Mesendoderm (in vitro differentiated cells): ENCODE measurements at regions not wholly inside any gene's neighbourhood (a gene's known extent, or its start where the extent isn't known, plus 50 kb on each side); places are given as distances from the start of the nearest gene placed in this dataset.
"Not testable (repeated sequence)": the region's sequence is repeated elsewhere in the genome, so short reads cannot be mapped to it uniquely, and the experiment has no call there.

Experiments used
- DNase-seq: peaks from one replicate; pipeline ENCODE4 v3.0.0; 2013
- H2AK5ac ChIP-seq: 2 replicates; pipeline ENCODE4 v1.6.1; 2013; ENCODE audit warnings: low read length, inconsistent platforms
- H2BK120ac ChIP-seq: 2 replicates; pipeline ENCODE4 v1.6.1; 2013; ENCODE audit warnings: low read depth, mild to moderate bottlenecking, low read length, moderate library complexity, mixed read lengths
- H2BK15ac ChIP-seq: replicated peaks from 2 replicates; pipeline ENCODE4 v1.6.1; 2013; ENCODE audit warnings: low read depth, mild to moderate bottlenecking, moderate library complexity
- H2BK5ac ChIP-seq: 2 replicates; pipeline ENCODE4 v1.6.1; 2013; ENCODE audit warnings: low read length, inconsistent platforms
- H3K18ac ChIP-seq: 2 replicates; pipeline ENCODE4 v1.6.1; 2013; ENCODE audit warnings: mild to moderate bottlenecking, low read length, mixed read lengths
- H3K23ac ChIP-seq: one replicate; pipeline ENCODE4 v1.6.1; 2013; ENCODE audit warnings: low read length
- H3K27ac ChIP-seq: 2 replicates; pipeline ENCODE4 v1.5.1; 2013; ENCODE audit warnings: low read depth, mild to moderate bottlenecking, inconsistent platforms, low read length, moderate library complexity
- H3K27me3 ChIP-seq: 2 replicates; pipeline ENCODE4 v1.6.1; 2013; ENCODE audit warnings: low read length, control low read depth, mild to moderate bottlenecking, inconsistent platforms; ENCODE audit not compliant: insufficient read depth, poor library complexity
- H3K36me3 ChIP-seq: 2 replicates; pipeline ENCODE4 v1.6.1; 2013; ENCODE audit warnings: low read length, inconsistent platforms; ENCODE audit not compliant: control insufficient read depth, insufficient read depth
- H3K4ac ChIP-seq: one replicate; pipeline ENCODE4 v1.6.1; 2013; ENCODE audit warnings: low read depth, mild to moderate bottlenecking, low read length, moderate library complexity
- H3K4me1 ChIP-seq: 2 replicates; pipeline ENCODE4 v1.6.1; 2013; ENCODE audit warnings: low read depth, low read length, inconsistent platforms; ENCODE audit not compliant: control insufficient read depth
- H3K4me2 ChIP-seq: 2 replicates; pipeline ENCODE4 v1.6.1; 2013; ENCODE audit warnings: low read length
- H3K4me3 ChIP-seq: 2 replicates; pipeline ENCODE4 v1.5.1; 2013; ENCODE audit warnings: mild to moderate bottlenecking, low read length
- H3K56ac ChIP-seq: one replicate; pipeline ENCODE4 v1.6.1; 2013; ENCODE audit warnings: low read length
- H3K79me1 ChIP-seq: 2 replicates; pipeline ENCODE4 v1.6.1; 2013; ENCODE audit warnings: low read length, inconsistent platforms
- H3K79me2 ChIP-seq: 2 replicates; pipeline ENCODE4 v1.6.1; 2013; ENCODE audit warnings: mild to moderate bottlenecking, low read length; ENCODE audit not compliant: control insufficient read depth, insufficient read depth
- H3K9ac ChIP-seq: 2 replicates; pipeline ENCODE4 v1.6.1; 2013; ENCODE audit warnings: low read length, inconsistent platforms
- H4K5ac ChIP-seq: one replicate; pipeline ENCODE4 v1.6.1; 2013; ENCODE audit warnings: low read length
- H4K8ac ChIP-seq: one replicate; pipeline ENCODE4 v1.6.1; 2013; ENCODE audit warnings: low read depth, mild to moderate bottlenecking, control low read depth, low read length, moderate library complexity
- WGBS: extraction: QIAGEN DNeasy Blood & Tissue Kit; methylation state at CpG from one replicate; pipeline ENCODE4 v1.1.7; 2013; ENCODE audit warnings: low lambda C conversion rate, missing lambda C conversion rate; ENCODE audit not compliant: insufficient coverage; ENCODE audit errors: extremely low coverage; 5-methylcytosine and 5-hydroxymethylcytosine counted together

DNA sequence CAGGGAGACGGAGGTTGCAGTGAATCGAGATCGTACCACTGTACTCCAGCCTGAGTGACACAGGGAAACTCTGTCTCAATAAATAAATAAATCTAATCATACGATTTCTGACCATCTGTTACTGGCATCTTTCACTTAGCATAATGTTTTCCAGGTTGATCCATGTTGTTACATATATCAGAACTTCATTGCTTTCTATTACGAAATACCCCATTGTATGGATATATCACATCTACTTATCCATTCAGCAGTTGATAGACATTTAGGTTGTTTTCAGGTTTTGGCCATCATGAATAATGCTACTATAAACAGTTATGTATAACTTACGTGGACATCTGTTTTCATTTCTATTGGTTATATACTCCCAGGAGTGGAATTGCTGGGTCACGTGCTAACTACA lies 303.9 kb downstream of the PAX3 start:
- Histone ChIP-seq H2AK5ac (no peak overlapping the region), H3K79me1 (no peaks in the 10 kb centered on the region), H3K23ac (no peak overlapping the region), H2BK15ac (no peak overlapping the region), H2BK5ac (no peak overlapping the region), H2BK120ac (no peak overlapping the region), H3K79me2 (no peaks in the 10 kb centered on the region), H3K27ac (no peak overlapping the region), H3K36me3 (no peaks in the 10 kb centered on the region), H3K9ac (no peak overlapping the region), H3K18ac (no peak overlapping the region), H3K56ac (no peak overlapping the region), H3K4me2 (no peak overlapping the region), H3K4me3 (no peak overlapping the region), H4K5ac (no peak overlapping the region), H3K4ac (no peak overlapping the region), H3K4me1 (no peaks in the 10 kb centered on the region), H4K8ac (no peak overlapping the region), H3K27me3 (no peaks in the 10 kb centered on the region)
- no CpG with 5 or more reads among the region's 7 CpGs for WGBS
- DNase-seq: no peak

GRCh38 chr2:221984376-221984775 lies 314.4 kb downstream of the PAX3 start:
- H2BK15ac ChIP-seq, H4K8ac ChIP-seq, H3K4ac ChIP-seq, H3K23ac ChIP-seq, DNase-seq, H3K27ac ChIP-seq, H2BK5ac ChIP-seq, H3K9ac ChIP-seq, H2AK5ac ChIP-seq, H3K18ac ChIP-seq, H4K5ac ChIP-seq, H3K4me3 ChIP-seq, H2BK120ac ChIP-seq, H3K4me2 ChIP-seq, H3K27me3 ChIP-seq, H3K36me3 ChIP-seq, H3K4me1 ChIP-seq, H3K79me2 ChIP-seq, H3K79me1 ChIP-seq, H3K56ac ChIP-seq: not testable (repeated sequence)
- no CpG with 5 or more reads among the region's 13 CpGs for WGBS

- Histone ChIP-seq H3K56ac (no peak overlapping the region), H3K79me2 (no peaks in the 10 kb centered on the region), H2AK5ac (no peak overlapping the region), H3K27me3 (no peaks in the 10 kb centered on the region), H4K8ac (no peak overlapping the region), H2BK5ac (no peak overlapping the region), H3K4me2 (no peak overlapping the region), H3K79me1 (no peaks in the 10 kb centered on the region), H2BK15ac (no peak overlapping the region), H3K4me3 (no peak overlapping the region), H3K27ac (no peak overlapping the region), H3K9ac (no peak overlapping the region), H3K36me3 (no peaks in the 10 kb centered on the region), H3K4ac (no peak overlapping the region), H2BK120ac (no peak overlapping the region), H3K23ac (no peak overlapping the region), H3K18ac (no peak overlapping the region), H4K5ac (no peak overlapping the region), H3K4me1 (no peaks in the 10 kb centered on the region)
- DNase-seq: no peak
- WGBS: no CpG with 5 or more reads among the region's 4 CpGs
Observed at GRCh38 chr2:221981912-221982470, 316.8 kb downstream of the PAX3 start.

- Histone ChIP-seq H3K4ac (no peak overlapping the region), H4K8ac (no peak overlapping the region), H3K4me3 (no peak overlapping the region), H3K79me1 (no peaks in the 10 kb centered on the region), H3K18ac (no peak overlapping the region), H3K36me3 (no peaks in the 10 kb centered on the region), H2BK120ac (no peak overlapping the region), H3K9ac (no peak overlapping the region), H3K56ac (no peak overlapping the region), H3K23ac (no peak overlapping the region), H3K4me2 (no peak overlapping the region), H3K4me1 (peaks cover 1% of the 10 kb centered on the region), H3K27me3 (no peaks in the 10 kb centered on the region), H3K79me2 (no peaks in the 10 kb centered on the region), H2BK5ac (no peak overlapping the region), H4K5ac (no peak overlapping the region), H3K27ac (no peak overlapping the region), H2BK15ac (no peak overlapping the region), H2AK5ac (no peak overlapping the region)
- no peak for DNase-seq
- no CpG with 5 or more reads among the region's 2 CpGs for WGBS
Observed at GRCh38 chr2:221975151-221975550, 323.6 kb downstream of the PAX3 start.

DNA sequence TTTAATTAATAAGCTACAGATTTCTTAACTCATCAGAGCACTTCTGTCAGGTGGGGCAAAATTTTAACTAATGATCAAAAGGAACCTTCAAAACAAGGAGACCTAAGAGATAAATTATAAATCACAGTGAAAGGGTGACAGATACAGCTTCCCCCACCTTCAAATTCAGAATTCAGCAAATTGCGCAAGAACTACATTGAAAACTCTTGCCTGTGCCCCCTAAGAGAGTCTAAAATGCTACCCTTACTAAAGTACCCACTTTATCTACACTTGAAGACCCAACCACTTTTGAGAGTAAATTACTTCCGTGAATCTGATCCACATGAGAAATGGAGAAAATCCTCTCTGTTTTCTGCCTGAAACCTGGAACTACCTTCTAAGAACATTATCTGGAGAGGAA lies 324.9 kb downstream of the PAX3 start:
- Histone ChIP-seq H2BK15ac (no peak overlapping the region), H3K56ac (no peak overlapping the region), H3K79me1 (no peaks in the 10 kb centered on the region), H2BK5ac (no peak overlapping the region), H3K27ac (no peak overlapping the region), H3K4me2 (no peak overlapping the region), H3K79me2 (no peaks in the 10 kb centered on the region), H3K23ac (no peak overlapping the region), H3K18ac (no peak overlapping the region), H3K4me1 (peaks cover 1% of the 10 kb centered on the region), H3K9ac (no peak overlapping the region), H3K4ac (no peak overlapping the region), H2BK120ac (no peak overlapping the region), H3K36me3 (no peaks in the 10 kb centered on the region), H2AK5ac (no peak overlapping the region), H4K5ac (no peak overlapping the region), H3K4me3 (no peak overlapping the region), H4K8ac (no peak overlapping the region), H3K27me3 (no peaks in the 10 kb centered on the region)
- no CpG with 5 or more reads among the region's 2 CpGs for WGBS
- DNase-seq: no peak

GRCh38 chr2:221973502-221973901 lies 325.3 kb downstream of the PAX3 start:
- no peak overlapping the region for H2AK5ac ChIP-seq
- no peak overlapping the region for H3K9ac ChIP-seq
- H3K4ac ChIP-seq: no peak overlapping the region
- no peak overlapping the region for H2BK5ac ChIP-seq
- no peak overlapping the region for H3K27ac ChIP-seq
- no peak for DNase-seq
- H3K18ac ChIP-seq: no peak overlapping the region
- no peak overlapping the region for H3K23ac ChIP-seq
- no peak overlapping the region for H4K8ac ChIP-seq
- 100% methylated on average over 1 of the region's 3 CpGs for WGBS
- no peak overlapping the region for H4K5ac ChIP-seq
- H3K4me3 ChIP-seq: no peak overlapping the region
- no peaks in the 10 kb centered on the region for H3K36me3 ChIP-seq
- H3K79me2 ChIP-seq: no peaks in the 10 kb centered on the region
- H2BK15ac ChIP-seq: no peak overlapping the region
- H3K4me1 ChIP-seq: peaks cover 1% of the 10 kb centered on the region
- H3K4me2 ChIP-seq: no peak overlapping the region
- no peak overlapping the region for H3K56ac ChIP-seq
- no peak overlapping the region for H2BK120ac ChIP-seq
- H3K79me1 ChIP-seq: no peaks in the 10 kb centered on the region
- no peaks in the 10 kb centered on the region for H3K27me3 ChIP-seq
